ENCODE measurements at regions not wholly inside any gene's neighbourhood (a gene's known extent, or its start where the extent isn't known, plus 50 kb on each side); places are given as distances from the start of the nearest gene placed in this dataset.

GRCh38 chr10:64369885-64370773 is 848.9 kb downstream of the REEP3 start:
- Histone ChIP-seq H3K4me1 (peaks cover 2% of the 10 kb centered on the region; the same call in 1 of the 2 replicates), H3K27me3 (ENCODE audit: low read depth) (no peaks in the 10 kb centered on the region), H3K4me3 (no peak overlapping the region), H3K36me3 (replicated peaks) (no peaks in the 10 kb centered on the region), H3K9me3 (no peaks in the 10 kb centered on the region)
- no peak for DNase-seq (ENCODE audit: low spot score in 2 of 2)
- in situ Hi-C loops (cut with MboI; ENCODE audit: low sequenced_read_pairs) = no loop called here

GRCh38 chr10:64374346-64374745 is 853.1 kb downstream of the REEP3 start:
- no peak for DNase-seq (ENCODE audit: low spot score in 2 of 2)
- Histone ChIP-seq H3K27me3 (ENCODE audit: low read depth) (no peaks in the 10 kb centered on the region), H3K36me3 (replicated peaks) (no peaks in the 10 kb centered on the region), H3K9me3 (no peaks in the 10 kb centered on the region), H3K4me3 (no peak overlapping the region), H3K4me1 (no peaks in the 10 kb centered on the region)
- in situ Hi-C loops (cut with MboI; ENCODE audit: low sequenced_read_pairs) = no loop called here

- H3K4me1 ChIP-seq = no peaks in the 10 kb centered on the region
- in situ Hi-C loops (cut with MboI; ENCODE audit: low sequenced_read_pairs) = no loop called here
- no peak for DNase-seq (ENCODE audit: low spot score in 2 of 2)
- H3K4me3 ChIP-seq = no peak overlapping the region
- no peaks in the 10 kb centered on the region for H3K27me3 ChIP-seq (ENCODE audit: low read depth)
- H3K36me3 ChIP-seq (replicated peaks) = no peaks in the 10 kb centered on the region
- H3K9me3 ChIP-seq = no peaks in the 10 kb centered on the region
Observed at GRCh38 chr10:64376167-64376566, 855.0 kb downstream of the REEP3 start.

GRCh38 chr10:64379898-64380297 is 858.7 kb downstream of the REEP3 start:
- in situ Hi-C loops (cut with MboI; ENCODE audit: low sequenced_read_pairs) = no loop called here
- no peaks in the 10 kb centered on the region for H3K36me3 ChIP-seq (replicated peaks)
- no peak for DNase-seq (ENCODE audit: low spot score in 2 of 2)

GRCh38 chr10:64385355-64385754 is 864.2 kb downstream of the REEP3 start:
- no peak overlapping the region for H3K4me3 ChIP-seq
- H3K27me3 ChIP-seq (ENCODE audit: low read depth) = no peaks in the 10 kb centered on the region
- in situ Hi-C loops (cut with MboI; ENCODE audit: low sequenced_read_pairs) = no loop called here
- no peaks in the 10 kb centered on the region for H3K9me3 ChIP-seq
- no peak for DNase-seq (ENCODE audit: low spot score in 2 of 2)
- H3K36me3 ChIP-seq (replicated peaks) = no peaks in the 10 kb centered on the region
- no peaks in the 10 kb centered on the region for H3K4me1 ChIP-seq

More at GRCh38 chr10:64379898-64380297, 858.7 kb downstream of the REEP3 start:
- no peaks in the 10 kb centered on the region for H3K4me1 ChIP-seq
- H3K4me3 ChIP-seq = no peak overlapping the region
- no peaks in the 10 kb centered on the region for H3K27me3 ChIP-seq (ENCODE audit: low read depth)
- no peaks in the 10 kb centered on the region for H3K9me3 ChIP-seq

GRCh38 chr10:64394744-64395143 is 873.5 kb downstream of the REEP3 start:
- no peak for DNase-seq (ENCODE audit: low spot score in 2 of 2)
- in situ Hi-C loops (cut with MboI; ENCODE audit: low sequenced_read_pairs) = no loop called here
- Histone ChIP-seq H3K9me3 (no peaks in the 10 kb centered on the region), H3K36me3 (replicated peaks) (no peaks in the 10 kb centered on the region), H3K27me3 (ENCODE audit: low read depth) (no peaks in the 10 kb centered on the region), H3K4me1 (no peaks in the 10 kb centered on the region), H3K4me3 (no peak overlapping the region)

- in situ Hi-C loops (cut with MboI; ENCODE audit: low sequenced_read_pairs) = no loop called here
- no peaks in the 10 kb centered on the region for H3K9me3 ChIP-seq
- no peak for DNase-seq (ENCODE audit: low spot score in 2 of 2)
Observed at GRCh38 chr10:64396105-64396708, 875.0 kb downstream of the REEP3 start.

GRCh38 chr10:64397125-64397524 is 875.9 kb downstream of the REEP3 start:
- no peaks in the 10 kb centered on the region for H3K36me3 ChIP-seq (replicated peaks)
- no peak overlapping the region for H3K4me3 ChIP-seq
- no peaks in the 10 kb centered on the region for H3K9me3 ChIP-seq
- no peak for DNase-seq (ENCODE audit: low spot score in 2 of 2)
- H3K27me3 ChIP-seq (ENCODE audit: low read depth) = no peaks in the 10 kb centered on the region
- in situ Hi-C loops (cut with MboI; ENCODE audit: low sequenced_read_pairs) = no loop called here
- H3K4me1 ChIP-seq = no peaks in the 10 kb centered on the region

More at GRCh38 chr10:64396105-64396708, 875.0 kb downstream of the REEP3 start:
- H3K4me1 ChIP-seq = no peaks in the 10 kb centered on the region
- H3K4me3 ChIP-seq = no peak overlapping the region
- no peaks in the 10 kb centered on the region for H3K36me3 ChIP-seq (replicated peaks)
- H3K27me3 ChIP-seq (ENCODE audit: low read depth) = no peaks in the 10 kb centered on the region

GRCh38 chr10:64408391-64409183 is 887.4 kb downstream of the REEP3 start:
- H3K27me3 ChIP-seq (ENCODE audit: low read depth) = no peaks in the 10 kb centered on the region
- no peaks in the 10 kb centered on the region for H3K36me3 ChIP-seq (replicated peaks)
- in situ Hi-C loops (cut with MboI; ENCODE audit: low sequenced_read_pairs) = no loop called here
- DNase-seq (ENCODE audit: low spot score in 2 of 2) = no peak
- H3K9me3 ChIP-seq = no peaks in the 10 kb centered on the region
- H3K4me3 ChIP-seq = no peak overlapping the region
- H3K4me1 ChIP-seq = no peaks in the 10 kb centered on the region

GRCh38 chr10:64409349-64409748 is 888.1 kb downstream of the REEP3 start:
- Histone ChIP-seq H3K9me3 (no peaks in the 10 kb centered on the region), H3K4me3 (no peak overlapping the region), H3K36me3 (replicated peaks) (no peaks in the 10 kb centered on the region), H3K27me3 (ENCODE audit: low read depth) (no peaks in the 10 kb centered on the region), H3K4me1 (no peaks in the 10 kb centered on the region)
- no peak for DNase-seq (ENCODE audit: low spot score in 2 of 2)
- in situ Hi-C loops (cut with MboI; ENCODE audit: low sequenced_read_pairs) = no loop called here

- Histone ChIP-seq H3K36me3 (replicated peaks) (no peaks in the 10 kb centered on the region), H3K4me1 (no peaks in the 10 kb centered on the region), H3K27me3 (ENCODE audit: low read depth) (no peaks in the 10 kb centered on the region), H3K9me3 (no peaks in the 10 kb centered on the region), H3K4me3 (no peak overlapping the region)
- in situ Hi-C loops (cut with MboI; ENCODE audit: low sequenced_read_pairs) = no loop called here
- DNase-seq (ENCODE audit: low spot score in 2 of 2) = no peak
Observed at GRCh38 chr10:64416011-64416410, 894.8 kb downstream of the REEP3 start.

GRCh38 chr10:64419461-64419860 is 898.3 kb downstream of the REEP3 start:
- Histone ChIP-seq H3K4me1 (no peaks in the 10 kb centered on the region), H3K9me3 (no peaks in the 10 kb centered on the region), H3K27me3 (ENCODE audit: low read depth) (no peaks in the 10 kb centered on the region), H3K4me3 (no peak overlapping the region), H3K36me3 (replicated peaks) (no peaks in the 10 kb centered on the region)
- no peak for DNase-seq (ENCODE audit: low spot score in 2 of 2)
- in situ Hi-C loops (cut with MboI; ENCODE audit: low sequenced_read_pairs) = no loop called here

GRCh38 chr10:64426745-64427144 is 905.5 kb downstream of the REEP3 start:
- Histone ChIP-seq H3K36me3 (replicated peaks) (no peaks in the 10 kb centered on the region), H3K4me1 (peaks cover 4% of the 10 kb centered on the region), H3K27me3 (ENCODE audit: low read depth) (no peaks in the 10 kb centered on the region), H3K9me3 (no peaks in the 10 kb centered on the region), H3K4me3 (no peak overlapping the region)
- no peak for DNase-seq (ENCODE audit: low spot score in 2 of 2)
- in situ Hi-C loops (cut with MboI; ENCODE audit: low sequenced_read_pairs) = no loop called here

Data from HAP-1 (cell line).